ELF-1 (cell line): ENCODE measurements at regions not wholly inside any gene's neighbourhood (a gene's known extent, or its start where the extent isn't known, plus 50 kb on each side); places are given as distances from the start of the nearest gene placed in this dataset.

Source experiments
- DNase-seq: peaks from one replicate; pipeline ENCODE4 v3.0.0-alpha.2; 2016; ENCODE audit warnings: low read depth, low spot score

GRCh38 chr11:43223026-43223425 is 88.8 kb upstream of the API5 start:
- no peak for DNase-seq

DNA sequence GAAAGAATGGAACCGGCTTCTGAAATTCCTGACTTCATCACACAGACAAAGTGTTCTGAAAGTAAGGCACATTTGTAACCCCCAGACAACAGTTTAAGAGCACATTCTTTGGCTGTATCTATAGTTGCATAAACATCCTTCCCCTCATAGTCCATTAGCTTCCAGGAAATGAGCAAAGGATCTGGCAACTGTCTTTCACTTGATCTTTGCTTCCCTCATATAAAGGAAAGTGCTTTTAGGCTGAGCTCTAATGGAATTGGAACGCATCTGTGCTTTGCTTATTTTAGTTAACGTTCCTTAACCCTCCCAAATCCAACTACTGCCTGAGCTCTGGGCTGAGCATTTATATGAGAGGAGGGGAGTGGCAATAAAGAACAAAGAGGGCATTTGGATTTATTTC is 76.9 kb upstream of the API5 start:
- no peak for DNase-seq

DNA sequence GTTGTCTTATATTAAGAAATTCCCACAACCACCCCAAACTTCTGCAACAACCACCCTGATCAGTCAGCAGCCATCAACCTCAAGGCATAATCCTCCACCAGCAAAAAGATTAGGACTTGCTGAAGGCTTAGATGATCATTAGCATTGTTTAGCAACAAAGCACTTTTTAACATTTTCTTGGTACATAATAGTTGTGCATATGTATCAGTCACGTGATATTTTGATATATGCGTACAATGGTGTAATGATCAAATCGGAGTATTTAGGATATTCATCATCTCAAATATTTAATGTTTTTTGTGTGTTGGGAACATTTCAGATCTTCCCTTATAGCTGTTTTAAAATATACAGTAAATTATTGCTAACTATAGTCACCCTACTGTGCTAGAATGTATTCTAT is 73.5 kb upstream of the API5 start:
- no peak for DNase-seq

DNA sequence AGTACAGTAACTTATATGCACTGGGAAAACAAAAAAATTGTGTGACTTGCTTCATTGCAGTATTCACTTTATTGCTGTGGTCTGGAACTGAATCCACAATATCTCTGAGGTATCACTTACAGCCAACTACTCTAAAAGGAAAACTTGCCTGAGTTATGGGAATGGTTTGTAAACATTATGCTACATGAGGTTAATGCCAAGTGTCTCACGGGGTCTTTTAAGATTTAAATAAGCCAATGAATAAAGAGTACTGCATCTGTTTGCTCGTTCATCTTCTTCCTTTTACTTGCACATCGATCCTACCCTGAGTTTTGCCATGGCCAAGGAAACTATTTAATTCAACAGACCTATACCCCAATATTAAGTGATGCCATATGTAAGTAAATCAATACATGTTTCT is 72.0 kb upstream of the API5 start:
- DNase-seq = no peak

DNA sequence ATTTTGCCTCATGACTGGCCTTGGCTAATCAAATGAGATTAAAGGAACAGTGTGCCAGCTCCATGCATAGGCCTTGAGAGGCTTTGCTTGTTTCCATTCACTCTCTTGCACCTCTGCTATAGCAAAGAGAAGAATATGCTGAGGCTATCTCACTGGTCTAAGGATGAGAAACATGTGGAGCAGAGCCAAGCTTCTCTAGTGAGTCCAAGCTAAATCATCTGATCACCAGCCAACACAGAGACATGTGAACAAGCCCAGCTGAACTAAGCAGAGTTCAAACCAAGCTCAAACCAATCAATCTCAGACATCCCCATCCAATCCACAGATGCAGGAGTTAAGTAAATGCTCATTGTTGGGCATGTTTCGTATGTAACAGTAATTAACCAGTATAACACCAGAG is 69.4 kb upstream of the API5 start:
- DNase-seq = no peak

DNA sequence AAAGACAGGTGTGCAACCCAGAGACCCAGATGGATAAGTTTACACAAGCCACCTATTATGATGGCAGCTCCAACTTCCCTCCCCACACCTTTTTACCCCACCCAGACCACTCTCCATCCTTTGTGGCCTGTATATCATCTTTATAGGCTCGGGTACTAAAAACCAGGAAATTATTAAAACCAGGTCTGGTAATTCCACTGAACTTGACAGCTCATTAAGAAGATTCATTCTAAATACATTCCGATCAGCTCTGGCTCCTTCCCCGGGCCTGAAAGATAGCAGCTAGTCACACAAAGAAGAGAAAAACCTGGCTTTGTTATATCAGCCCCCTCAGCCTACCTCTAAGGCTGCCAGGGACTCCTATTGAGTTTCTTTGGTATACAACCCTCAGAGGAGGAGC is 67.9 kb upstream of the API5 start:
- DNase-seq = no peak

GRCh38 chr11:43245466-43245865 is 66.3 kb upstream of the API5 start:
- no peak for DNase-seq

GRCh38 chr11:43250309-43250708 is 61.5 kb upstream of the API5 start:
- no peak for DNase-seq

DNA sequence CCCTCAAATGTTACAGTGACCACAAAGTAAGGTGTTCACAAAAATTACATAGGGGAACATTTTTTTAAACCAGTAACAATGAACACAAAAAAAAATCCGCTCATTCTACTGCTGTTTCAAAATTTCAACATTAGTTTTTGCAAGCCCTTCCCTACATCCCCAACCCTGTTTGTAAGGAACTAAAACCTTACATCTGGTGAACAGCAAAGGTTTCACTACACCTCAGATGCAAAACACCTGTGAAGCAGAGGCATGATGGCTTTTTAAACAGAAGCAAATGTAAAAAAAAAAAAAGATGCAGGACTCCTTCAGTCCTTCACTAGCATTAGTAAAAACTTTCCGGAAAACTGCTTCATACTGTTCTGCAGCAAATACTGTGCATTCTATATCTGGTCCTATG is 50.0 kb upstream of the API5 start:
- no peak for DNase-seq
